KOPT-K1 (cell line): ENCODE measurements at regions not wholly inside any gene's neighbourhood (a gene's known extent, or its start where the extent isn't known, plus 50 kb on each side); places are given as distances from the start of the nearest gene placed in this dataset.

Experiments used
- H3K27ac ChIP-seq: fragments of 200-600 bp; sonication (generic); 2 replicates; pipeline ENCODE4 v1.5.1; 2016; ENCODE audit warnings: antibody characterized with exemption, mild to moderate bottlenecking, low read depth, low read length; ENCODE audit not compliant: poor library complexity, severe bottlenecking
- H3K36me3 ChIP-seq: fragments of 200-600 bp; sonication (generic); 2 replicates; pipeline ENCODE4 v1.5.1; 2017; ENCODE audit warnings: antibody characterized with exemption, mild to moderate bottlenecking, low read length, moderate library complexity; ENCODE audit not compliant: insufficient read depth
- H3K9me3 ChIP-seq: fragments of 200-600 bp; sonication (generic); 2 replicates; pipeline ENCODE4 v1.5.1; 2017; ENCODE audit warnings: antibody characterized with exemption, low read length, mild to moderate bottlenecking; ENCODE audit not compliant: insufficient read depth, poor library complexity, severe bottlenecking

GRCh38 chr18:26697186-26697884 lies 149.0 kb upstream of the KCTD1 start:
- Histone ChIP-seq H3K9me3 (peaks cover 35% of the 10 kb centered on the region), H3K36me3 (peaks cover 72% of the 10 kb centered on the region), H3K27ac (peak overlapping the region; percentile 100)

- H3K27ac ChIP-seq = peak overlapping the region; percentile 100
- H3K9me3 ChIP-seq = peaks cover 40% of the 10 kb centered on the region
- H3K36me3 ChIP-seq = peaks cover 78% of the 10 kb centered on the region
These were observed 148.4 kb upstream of the KCTD1 start for GRCh38 chr18:26696786-26697185.

- peaks cover 45% of the 10 kb centered on the region for H3K9me3 ChIP-seq
- peak overlapping the region; percentile 100 for H3K27ac ChIP-seq
- peaks cover 83% of the 10 kb centered on the region for H3K36me3 ChIP-seq
These were observed 148.0 kb upstream of the KCTD1 start for GRCh38 chr18:26696308-26696707.

- H3K9me3 ChIP-seq = peaks cover 38% of the 10 kb centered on the region
- peaks cover 82% of the 10 kb centered on the region for H3K36me3 ChIP-seq
- peak overlapping the region; percentile 57 for H3K27ac ChIP-seq
These were observed 141.0 kb upstream of the KCTD1 start for GRCh38 chr18:26689226-26689879.

GRCh38 chr18:26686532-26686931 lies 138.2 kb upstream of the KCTD1 start:
- H3K9me3 ChIP-seq = peaks cover 10% of the 10 kb centered on the region
- peak overlapping the region; percentile 55 for H3K27ac ChIP-seq
- peaks cover 78% of the 10 kb centered on the region for H3K36me3 ChIP-seq

GRCh38 chr18:26685438-26686157 lies 137.2 kb upstream of the KCTD1 start:
- Histone ChIP-seq H3K36me3 (peaks cover 78% of the 10 kb centered on the region), H3K9me3 (peaks cover under 1% of the 10 kb centered on the region), H3K27ac (peak overlapping the region; percentile 55)

GRCh38 chr18:26677957-26678356 lies 129.6 kb upstream of the KCTD1 start:
- H3K27ac ChIP-seq = no peak overlapping the region
- H3K9me3 ChIP-seq = peaks cover 37% of the 10 kb centered on the region
- peaks cover 96% of the 10 kb centered on the region for H3K36me3 ChIP-seq

- Histone ChIP-seq H3K36me3 (peaks cover 64% of the 10 kb centered on the region), H3K27ac (no peak overlapping the region), H3K9me3 (no peaks in the 10 kb centered on the region)
These were observed 118.7 kb upstream of the KCTD1 start for GRCh38 chr18:26667046-26667445.

GRCh38 chr18:26662996-26663395 lies 114.6 kb upstream of the KCTD1 start:
- no peaks in the 10 kb centered on the region for H3K9me3 ChIP-seq
- no peak overlapping the region for H3K27ac ChIP-seq

GRCh38 chr18:26657631-26658581 lies 109.6 kb upstream of the KCTD1 start:
- Histone ChIP-seq H3K9me3 (no peaks in the 10 kb centered on the region), H3K36me3 (0 out of 2 replicates have a peak, but pooled peaks cover 6% of the 10 kb centered on the region), H3K27ac (peak overlapping the region; percentile 79)

More at GRCh38 chr18:26662996-26663395, 114.6 kb upstream of the KCTD1 start:
- peaks cover 35% of the 10 kb centered on the region for H3K36me3 ChIP-seq

GRCh38 chr18:26656944-26657536 lies 108.7 kb upstream of the KCTD1 start:
- Histone ChIP-seq H3K9me3 (no peaks in the 10 kb centered on the region), H3K27ac (peak overlapping the region; percentile 79), H3K36me3 (peaks cover 6% of the 10 kb centered on the region; the same call in 1 of the 2 replicates)

- Histone ChIP-seq H3K36me3 (peaks cover 6% of the 10 kb centered on the region; the same call in 1 of the 2 replicates), H3K27ac (peak overlapping the region; percentile 79), H3K9me3 (no peaks in the 10 kb centered on the region)
These were observed 108.1 kb upstream of the KCTD1 start for GRCh38 chr18:26656431-26656943.

- peak overlapping the region; percentile 79 for H3K27ac ChIP-seq
- peaks cover under 1% of the 10 kb centered on the region; the same call in 1 of the 2 replicates for H3K36me3 ChIP-seq
- H3K9me3 ChIP-seq = no peaks in the 10 kb centered on the region
These were observed 107.4 kb upstream of the KCTD1 start for GRCh38 chr18:26655525-26656430.
